SH-SY5Y (cell line): ENCODE measurements at regions not wholly inside any gene's neighbourhood (a gene's known extent, or its start where the extent isn't known, plus 50 kb on each side); places are given as distances from the start of the nearest gene placed in this dataset.

Source experiments
- GATA2 ChIP-seq: IDR thresholded peaks from 2 replicates; pipeline ENCODE4 v1.6.1; 2011; ENCODE audit warnings: mild to moderate bottlenecking, low read depth, low read length
- GATA3 ChIP-seq: IDR thresholded peaks from 2 replicates; pipeline ENCODE4 v1.6.1; 2011; ENCODE audit warnings: low read depth, mild to moderate bottlenecking, low read length, moderate library complexity

GRCh38 chr10:6958254-6958653, 378.2 kb upstream of the PRKCQ start:
- no peak for TF ChIP-seq GATA3
- TF ChIP-seq GATA2: no peak
